ENCODE measurements at regions not wholly inside any gene's neighbourhood (a gene's known extent, or its start where the extent isn't known, plus 50 kb on each side); places are given as distances from the start of the nearest gene placed in this dataset.
"Not testable (repeated sequence)": the region's sequence is repeated elsewhere in the genome, so short reads cannot be mapped to it uniquely, and the experiment has no call there.

- no peaks in the 10 kb centered on the region for H3K9me3 ChIP-seq (ENCODE audit: control insufficient read depth, insufficient read depth, low read depth, low read length)
- DNase-seq (ENCODE audit: low read depth in 2 of 2) = no peak
- H3K27me3 ChIP-seq (ENCODE audit: control insufficient read depth, insufficient read depth, low read length) = no peaks in the 10 kb centered on the region
- no peak overlapping the region for H2AFZ ChIP-seq (ENCODE audit: low read length)
- no peaks in the 10 kb centered on the region for H3K79me2 ChIP-seq (ENCODE audit: control insufficient read depth, insufficient read depth, low read length)
- no peaks in the 10 kb centered on the region for H4K20me1 ChIP-seq (ENCODE audit: control insufficient read depth, extremely low read depth, insufficient read depth, low read length)
- H3K27ac ChIP-seq (ENCODE audit: insufficient read depth, low read length) = no peak overlapping the region
- no peak overlapping the region for H3K4me2 ChIP-seq (ENCODE audit: extremely low read depth, insufficient read depth, low read length)
- no peaks in the 10 kb centered on the region for H3K36me3 ChIP-seq (ENCODE audit: control insufficient read depth, insufficient read depth, low read length)
- no peak overlapping the region for H3K9ac ChIP-seq (ENCODE audit: insufficient read depth, low read length)
- H3K4me3 ChIP-seq (replicated peaks in 1 of 4; ENCODE audit: control extremely low read depth in 1 of 4, insufficient read depth in 1 of 4, low read depth in 3 of 4, low read length in 4 of 4) = no peak overlapping the region
- no peak for TF ChIP-seq EZH2 (IDR thresholded peaks at IDR 0.05; ENCODE audit: low read length, missing control alignments)
- TF ChIP-seq, protein P1, sequence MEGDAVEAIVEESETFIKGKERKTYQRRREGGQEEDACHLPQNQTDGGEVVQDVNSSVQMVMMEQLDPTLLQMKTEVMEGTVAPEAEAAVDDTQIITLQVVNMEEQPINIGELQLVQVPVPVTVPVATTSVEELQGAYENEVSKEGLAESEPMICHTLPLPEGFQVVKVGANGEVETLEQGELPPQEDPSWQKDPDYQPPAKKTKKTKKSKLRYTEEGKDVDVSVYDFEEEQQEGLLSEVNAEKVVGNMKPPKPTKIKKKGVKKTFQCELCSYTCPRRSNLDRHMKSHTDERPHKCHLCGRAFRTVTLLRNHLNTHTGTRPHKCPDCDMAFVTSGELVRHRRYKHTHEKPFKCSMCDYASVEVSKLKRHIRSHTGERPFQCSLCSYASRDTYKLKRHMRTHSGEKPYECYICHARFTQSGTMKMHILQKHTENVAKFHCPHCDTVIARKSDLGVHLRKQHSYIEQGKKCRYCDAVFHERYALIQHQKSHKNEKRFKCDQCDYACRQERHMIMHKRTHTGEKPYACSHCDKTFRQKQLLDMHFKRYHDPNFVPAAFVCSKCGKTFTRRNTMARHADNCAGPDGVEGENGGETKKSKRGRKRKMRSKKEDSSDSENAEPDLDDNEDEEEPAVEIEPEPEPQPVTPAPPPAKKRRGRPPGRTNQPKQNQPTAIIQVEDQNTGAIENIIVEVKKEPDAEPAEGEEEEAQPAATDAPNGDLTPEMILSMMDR (conservative IDR thresholded peaks at IDR 0.05 in 1 of 2, IDR thresholded peaks at IDR 0.05 in 1 of 2; ENCODE audit: low read depth in 1 of 2, low read length in 2 of 2) = no peak
- H3K4me1 ChIP-seq (ENCODE audit: control insufficient read depth, extremely low read depth, insufficient read depth, low read length) = no peaks in the 10 kb centered on the region
Observed at GRCh38 chrX:77070202-77070918, 376.8 kb upstream of the FGF16 start.

DNA sequence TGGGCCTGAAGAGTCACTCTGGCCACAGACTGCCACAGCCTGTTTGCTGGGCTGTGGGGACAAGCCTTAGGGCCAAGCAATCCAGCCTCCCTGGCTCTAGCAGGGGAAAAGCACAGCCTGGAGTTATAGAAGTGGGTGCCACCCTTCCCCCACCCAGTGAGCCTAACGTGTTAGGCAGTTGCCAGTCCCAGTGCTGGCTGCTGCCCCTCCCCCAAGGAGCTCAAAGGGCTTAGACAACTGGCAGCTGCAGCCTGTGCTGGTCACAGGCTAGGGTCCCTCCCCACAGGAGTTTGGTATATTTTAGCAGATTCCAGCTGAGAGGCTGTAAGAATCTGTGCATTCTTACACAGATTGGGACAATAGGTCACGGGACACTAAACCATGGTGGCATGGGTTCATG, 370.3 kb upstream of the FGF16 start:
- no peak overlapping the region for H2AFZ ChIP-seq (ENCODE audit: low read length)
- no peaks in the 10 kb centered on the region for H3K36me3 ChIP-seq (ENCODE audit: control insufficient read depth, insufficient read depth, low read length)
- no peak for DNase-seq (ENCODE audit: low read depth in 2 of 2)
- H3K79me2 ChIP-seq (ENCODE audit: control insufficient read depth, insufficient read depth, low read length) = no peaks in the 10 kb centered on the region
- no peak overlapping the region for H3K4me3 ChIP-seq (replicated peaks in 1 of 4; ENCODE audit: control extremely low read depth in 1 of 4, insufficient read depth in 1 of 4, low read depth in 3 of 4, low read length in 4 of 4)
- H3K27me3 ChIP-seq (ENCODE audit: control insufficient read depth, insufficient read depth, low read length) = no peaks in the 10 kb centered on the region
- no peak overlapping the region for H3K27ac ChIP-seq (ENCODE audit: insufficient read depth, low read length)
- H3K9ac ChIP-seq (ENCODE audit: insufficient read depth, low read length) = no peak overlapping the region
- H4K20me1 ChIP-seq (ENCODE audit: control insufficient read depth, extremely low read depth, insufficient read depth, low read length) = no peaks in the 10 kb centered on the region
- no peak overlapping the region for H3K4me2 ChIP-seq (ENCODE audit: extremely low read depth, insufficient read depth, low read length)
- H3K4me1 ChIP-seq (ENCODE audit: control insufficient read depth, extremely low read depth, insufficient read depth, low read length) = no peaks in the 10 kb centered on the region
- no peak for TF ChIP-seq EZH2 (IDR thresholded peaks at IDR 0.05; ENCODE audit: low read length, missing control alignments)
- H3K9me3 ChIP-seq (ENCODE audit: control insufficient read depth, insufficient read depth, low read depth, low read length) = no peaks in the 10 kb centered on the region

GRCh38 chrX:77081237-77081636, 366.0 kb upstream of the FGF16 start:
- not testable (repeated sequence) for H4K20me1 ChIP-seq (ENCODE audit: control insufficient read depth, extremely low read depth, insufficient read depth, low read length); H3K79me2 ChIP-seq (ENCODE audit: control insufficient read depth, insufficient read depth, low read length); H2AFZ ChIP-seq (ENCODE audit: low read length); H3K27ac ChIP-seq (ENCODE audit: insufficient read depth, low read length); H3K4me2 ChIP-seq (ENCODE audit: extremely low read depth, insufficient read depth, low read length); H3K9ac ChIP-seq (ENCODE audit: insufficient read depth, low read length); H3K27me3 ChIP-seq (ENCODE audit: control insufficient read depth, insufficient read depth, low read length); H3K4me3 ChIP-seq (replicated peaks in 1 of 4; ENCODE audit: control extremely low read depth in 1 of 4, insufficient read depth in 1 of 4, low read depth in 3 of 4, low read length in 4 of 4); DNase-seq (ENCODE audit: low read depth in 2 of 2); H3K4me1 ChIP-seq (ENCODE audit: control insufficient read depth, extremely low read depth, insufficient read depth, low read length); H3K9me3 ChIP-seq (ENCODE audit: control insufficient read depth, insufficient read depth, low read depth, low read length); H3K36me3 ChIP-seq (ENCODE audit: control insufficient read depth, insufficient read depth, low read length)

DNA sequence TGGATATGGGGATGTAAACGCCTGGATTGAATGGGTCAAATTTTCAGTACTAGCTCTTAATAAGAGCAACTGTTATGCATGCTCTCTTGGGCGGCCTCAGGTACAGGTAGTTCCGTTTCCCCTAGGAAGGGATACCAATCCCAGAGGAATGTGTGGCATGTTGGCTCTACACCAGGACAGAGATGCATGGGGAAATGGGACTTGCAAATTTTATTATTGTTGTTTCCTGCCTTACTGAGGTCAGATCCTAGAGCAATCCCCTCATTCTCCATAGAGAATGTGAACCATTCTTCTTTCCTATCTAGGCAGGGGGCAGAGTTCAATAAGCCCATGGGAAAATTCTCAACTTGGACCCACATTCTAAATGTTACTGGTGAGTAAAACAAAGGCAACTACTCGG, 361.8 kb upstream of the FGF16 start:
- H3K79me2 ChIP-seq (ENCODE audit: control insufficient read depth, insufficient read depth, low read length) = no peaks in the 10 kb centered on the region
- H3K36me3 ChIP-seq (ENCODE audit: control insufficient read depth, insufficient read depth, low read length) = no peaks in the 10 kb centered on the region
- no peak overlapping the region for H2AFZ ChIP-seq (ENCODE audit: low read length)
- H3K27me3 ChIP-seq (ENCODE audit: control insufficient read depth, insufficient read depth, low read length) = no peaks in the 10 kb centered on the region
- DNase-seq (ENCODE audit: low read depth in 2 of 2) = no peak
- H3K27ac ChIP-seq (ENCODE audit: insufficient read depth, low read length) = no peak overlapping the region
- no peak overlapping the region for H3K4me2 ChIP-seq (ENCODE audit: extremely low read depth, insufficient read depth, low read length)
- no peak overlapping the region for H3K9ac ChIP-seq (ENCODE audit: insufficient read depth, low read length)
- H3K9me3 ChIP-seq (ENCODE audit: control insufficient read depth, insufficient read depth, low read depth, low read length) = no peaks in the 10 kb centered on the region
- H3K4me3 ChIP-seq (replicated peaks in 1 of 4; ENCODE audit: control extremely low read depth in 1 of 4, insufficient read depth in 1 of 4, low read depth in 3 of 4, low read length in 4 of 4) = no peak overlapping the region
- H4K20me1 ChIP-seq (ENCODE audit: control insufficient read depth, extremely low read depth, insufficient read depth, low read length) = no peaks in the 10 kb centered on the region
- TF ChIP-seq, protein P1 (conservative IDR thresholded peaks at IDR 0.05 in 1 of 2, IDR thresholded peaks at IDR 0.05 in 1 of 2; ENCODE audit: low read depth in 1 of 2, low read length in 2 of 2) = no peak
- no peak for TF ChIP-seq EZH2 (IDR thresholded peaks at IDR 0.05; ENCODE audit: low read length, missing control alignments)
- no peaks in the 10 kb centered on the region for H3K4me1 ChIP-seq (ENCODE audit: control insufficient read depth, extremely low read depth, insufficient read depth, low read length)

Measured in fibroblast of lung (primary cell).